GM18951 (cell line): ENCODE measurements at regions not wholly inside any gene's neighbourhood (a gene's known extent, or its start where the extent isn't known, plus 50 kb on each side); places are given as distances from the start of the nearest gene placed in this dataset.
"Not testable (repeated sequence)": the region's sequence is repeated elsewhere in the genome, so short reads cannot be mapped to it uniquely, and the experiment has no call there.

ENCODE experiments used
- POLR2A ChIP-seq: IDR thresholded peaks from 4 replicates; pipeline ENCODE4 v1.6.1; 2011; ENCODE audit warnings: mild to moderate bottlenecking; ENCODE audit not compliant: insufficient read length, insufficient read depth; ENCODE audit errors: extremely low read depth
- in situ Hi-C: fragments of 300-500 bp; cut with MboI; formaldehyde crosslinking; loops from one replicate; pipeline ENCODE4 v1.12.0; 2022; ENCODE audit warnings: low sequenced_read_pairs, mixed read lengths, inconsistent platforms; ENCODE audit not compliant: unreplicated experiment

- no peak for TF ChIP-seq POLR2A
- in situ Hi-C loops, result no loop called here
Observed at GRCh38 chrX:1140236-1140681, 72.2 kb downstream of the CRLF2 start.

GRCh38 chrX:1139185-1139500 lies 73.3 kb downstream of the CRLF2 start:
- no peak for TF ChIP-seq POLR2A
- in situ Hi-C loops, result no loop called here

- no peak for TF ChIP-seq POLR2A
- in situ Hi-C loops, result no loop called here
Observed at GRCh38 chrX:1138476-1139184, 73.8 kb downstream of the CRLF2 start.

GRCh38 chrX:1137531-1137930 lies 74.9 kb downstream of the CRLF2 start:
- TF ChIP-seq POLR2A, result no peak
- in situ Hi-C loops, result no loop called here

- in situ Hi-C loops, result not testable (repeated sequence)
Observed at GRCh38 chrX:1136582-1136981, 75.9 kb downstream of the CRLF2 start.

GRCh38 chrX:1134976-1135375 lies 77.5 kb downstream of the CRLF2 start:
- in situ Hi-C loops, result no loop called here

GRCh38 chrX:1134156-1134555 lies 78.3 kb downstream of the CRLF2 start:
- no peak for TF ChIP-seq POLR2A
- in situ Hi-C loops, result no loop called here

More at GRCh38 chrX:1134976-1135375, 77.5 kb downstream of the CRLF2 start:
- no peak for TF ChIP-seq POLR2A

- in situ Hi-C loops, result no loop called here
Observed at GRCh38 chrX:1126738-1127137, 85.7 kb downstream of the CRLF2 start.

GRCh38 chrX:1124531-1124930 lies 87.9 kb downstream of the CRLF2 start:
- TF ChIP-seq POLR2A, result no peak
- in situ Hi-C loops, result no loop called here

More at GRCh38 chrX:1126738-1127137, 85.7 kb downstream of the CRLF2 start:
- no peak for TF ChIP-seq POLR2A

GRCh38 chrX:1122851-1123250 lies 89.6 kb downstream of the CRLF2 start:
- in situ Hi-C loops, result not testable (repeated sequence)

GRCh38 chrX:1119275-1119674 lies 93.2 kb downstream of the CRLF2 start:
- in situ Hi-C loops, result no loop called here
- no peak for TF ChIP-seq POLR2A

GRCh38 chrX:1118572-1119199 lies 93.8 kb downstream of the CRLF2 start:
- TF ChIP-seq POLR2A, result no peak
- in situ Hi-C loops, result no loop called here

- in situ Hi-C loops, result not testable (repeated sequence)
Observed at GRCh38 chrX:1115411-1115810, 97.0 kb downstream of the CRLF2 start.

GRCh38 chrX:1112321-1112720 lies 100.1 kb downstream of the CRLF2 start:
- in situ Hi-C loops, result no loop called here
- no peak for TF ChIP-seq POLR2A
